Astrocyte (in vitro differentiated cells and primary cell): ENCODE measurements at regions not wholly inside any gene's neighbourhood (a gene's known extent, or its start where the extent isn't known, plus 50 kb on each side); places are given as distances from the start of the nearest gene placed in this dataset.

Experiments
- DNase-seq: peaks from one replicate; pipeline ENCODE4 v3.0.0-alpha.2; 2010; ENCODE audit warnings: low read depth
- FAIRE-seq: peaks from 2 replicates; lab custom pipeline; 2011; peaks lifted over from hg19 to GRCh38; lab: Jason Lieb, UNC
- H2AFZ ChIP-seq: 2 replicates; pipeline ENCODE4 v1.6.0; 2012; ENCODE audit warnings: low read depth, low read length, inconsistent platforms
- H3K27ac ChIP-seq: 2 replicates; pipeline ENCODE4 v1.5.1; 2011; ENCODE audit warnings: low read depth, low read length, inconsistent platforms
- H3K27me3 ChIP-seq: 2 replicates; pipeline ENCODE4 v1.6.0; 2011; ENCODE audit warnings: low read length, inconsistent platforms; ENCODE audit not compliant: insufficient read depth
- H3K36me3 ChIP-seq: 2 replicates; pipeline ENCODE4 v1.5.1; 2011; ENCODE audit warnings: low read length, inconsistent platforms; ENCODE audit not compliant: insufficient read depth
- H3K4me1 ChIP-seq: 2 replicates; pipeline ENCODE4 v1.5.1; 2011; ENCODE audit warnings: low read length, inconsistent platforms; ENCODE audit not compliant: insufficient read depth
- H3K4me2 ChIP-seq: 2 replicates; pipeline ENCODE4 v1.6.0; 2012; ENCODE audit warnings: low read length, inconsistent platforms
- H3K4me3 ChIP-seq: 2 replicates; pipeline ENCODE4 v1.5.1; 2011; ENCODE audit warnings: low read depth, mild to moderate bottlenecking, low read length, inconsistent platforms; ENCODE audit not compliant: insufficient read depth
- H3K79me2 ChIP-seq: 2 replicates; pipeline ENCODE4 v1.6.0; 2012; ENCODE audit warnings: mild to moderate bottlenecking, low read length, inconsistent platforms; ENCODE audit not compliant: insufficient read depth
- H3K9ac ChIP-seq: 2 replicates; pipeline ENCODE4 v1.6.0; 2012; ENCODE audit warnings: mild to moderate bottlenecking, low read length, inconsistent platforms
- H3K9me3 ChIP-seq: 2 replicates; pipeline ENCODE4 v1.5.1; 2012; ENCODE audit warnings: low read depth, mild to moderate bottlenecking, low read length, inconsistent platforms; ENCODE audit not compliant: insufficient read depth
- H4K20me1 ChIP-seq: 2 replicates; pipeline ENCODE4 v1.6.0; 2012; ENCODE audit warnings: low read length, inconsistent platforms; ENCODE audit not compliant: insufficient read depth
- H3K27ac Mint-ChIP-seq: one replicate; pipeline ENCODE4 v1.8.0; 2021; ENCODE audit warnings: mild to moderate bottlenecking, mixed read lengths; ENCODE audit not compliant: unreplicated experiment
- H3K27me3 Mint-ChIP-seq: one replicate; pipeline ENCODE4 v1.8.0; 2021; ENCODE audit warnings: low read depth, mixed read lengths; ENCODE audit not compliant: unreplicated experiment
- H3K36me3 Mint-ChIP-seq: one replicate; pipeline ENCODE4 v1.8.0; 2021; ENCODE audit warnings: low read depth, mixed read lengths; ENCODE audit not compliant: unreplicated experiment
- H3K4me1 Mint-ChIP-seq: one replicate; pipeline ENCODE4 v1.8.0; 2021; ENCODE audit warnings: low read depth, mixed read lengths; ENCODE audit not compliant: unreplicated experiment
- H3K4me3 Mint-ChIP-seq: one replicate; pipeline ENCODE4 v1.8.0; 2021; ENCODE audit warnings: mild to moderate bottlenecking, moderate library complexity, mixed read lengths; ENCODE audit not compliant: unreplicated experiment
- H3K9me3 Mint-ChIP-seq: one replicate; pipeline ENCODE4 v1.8.0; 2021; ENCODE audit warnings: mild to moderate bottlenecking, mixed read lengths; ENCODE audit not compliant: unreplicated experiment
- CTCF ChIP-seq: IDR thresholded peaks from 2 replicates; pipeline ENCODE4 v1.5.1; 2011; ENCODE audit warnings: low read depth, mild to moderate bottlenecking, inconsistent platforms, low read length, moderate library complexity; ENCODE audit not compliant: insufficient read depth
- EZH2 ChIP-seq: IDR thresholded peaks from 2 replicates; pipeline ENCODE4 v1.6.1; 2012; ENCODE audit warnings: mild to moderate bottlenecking, low read length, inconsistent platforms; ENCODE audit not compliant: insufficient read depth

GRCh38 chr13:87851410-87851809 lies 180.2 kb downstream of the SLITRK5 start:
- Histone ChIP-seq H3K36me3 (no peaks in the 10 kb centered on the region), H3K4me3 (no peak overlapping the region), H4K20me1 (no peaks in the 10 kb centered on the region), H3K9me3 (no peaks in the 10 kb centered on the region), H3K9ac (no peak overlapping the region), H3K4me2 (no peak overlapping the region), H3K4me1 (no peaks in the 10 kb centered on the region), H3K79me2 (no peaks in the 10 kb centered on the region), H3K27me3 (no peaks in the 10 kb centered on the region), H2AFZ (no peak overlapping the region), H3K27ac (no peak overlapping the region)
- H3K27me3 Mint-ChIP-seq: no peaks in the 10 kb centered on the region
- no peak overlapping the region for H3K4me3 Mint-ChIP-seq
- DNase-seq (no peak), FAIRE-seq (no peak)
- no peaks in the 10 kb centered on the region for H3K9me3 Mint-ChIP-seq
- no peaks in the 10 kb centered on the region for H3K4me1 Mint-ChIP-seq
- TF ChIP-seq CTCF (no peak), EZH2 (no peak)
- no peaks in the 10 kb centered on the region for H3K36me3 Mint-ChIP-seq
- H3K27ac Mint-ChIP-seq: no peak overlapping the region

- DNase-seq (no peak), FAIRE-seq (no peak)
- Histone ChIP-seq H3K9me3 (no peaks in the 10 kb centered on the region), H3K79me2 (no peaks in the 10 kb centered on the region), H2AFZ (no peak overlapping the region), H3K4me1 (no peaks in the 10 kb centered on the region), H3K27ac (no peak overlapping the region), H3K27me3 (no peaks in the 10 kb centered on the region), H3K4me2 (no peak overlapping the region), H3K4me3 (no peak overlapping the region), H4K20me1 (no peaks in the 10 kb centered on the region), H3K9ac (no peak overlapping the region), H3K36me3 (no peaks in the 10 kb centered on the region)
- Mint-ChIP-seq H3K27ac (no peak overlapping the region), H3K4me1 (no peaks in the 10 kb centered on the region), H3K27me3 (no peaks in the 10 kb centered on the region), H3K4me3 (no peak overlapping the region), H3K9me3 (no peaks in the 10 kb centered on the region), H3K36me3 (no peaks in the 10 kb centered on the region)
- TF ChIP-seq CTCF: no peak
- no peak for TF ChIP-seq EZH2
These were observed 184.4 kb downstream of the SLITRK5 start for GRCh38 chr13:87855553-87855952.

GRCh38 chr13:87859261-87859660 lies 188.1 kb downstream of the SLITRK5 start:
- DNase-seq (no peak), FAIRE-seq (no peak)
- Histone ChIP-seq H3K27me3 (no peaks in the 10 kb centered on the region), H3K4me1 (no peaks in the 10 kb centered on the region), H3K9ac (no peak overlapping the region), H2AFZ (no peak overlapping the region), H3K9me3 (no peaks in the 10 kb centered on the region), H3K27ac (no peak overlapping the region), H3K4me3 (no peak overlapping the region), H4K20me1 (no peaks in the 10 kb centered on the region), H3K79me2 (no peaks in the 10 kb centered on the region), H3K4me2 (no peak overlapping the region), H3K36me3 (no peaks in the 10 kb centered on the region)
- no peak overlapping the region for H3K4me3 Mint-ChIP-seq
- H3K4me1 Mint-ChIP-seq: no peaks in the 10 kb centered on the region
- no peaks in the 10 kb centered on the region for H3K36me3 Mint-ChIP-seq
- H3K27me3 Mint-ChIP-seq: no peaks in the 10 kb centered on the region
- TF ChIP-seq EZH2 (no peak), CTCF (no peak)
- no peaks in the 10 kb centered on the region for H3K9me3 Mint-ChIP-seq
- no peak overlapping the region for H3K27ac Mint-ChIP-seq
